ENCODE measurements at regions not wholly inside any gene's neighbourhood (a gene's known extent, or its start where the extent isn't known, plus 50 kb on each side); places are given as distances from the start of the nearest gene placed in this dataset.
A peak's percentile ranks its signal among the peaks of the same experiment; 100 is the strongest.
"Not testable (repeated sequence)": the region's sequence is repeated elsewhere in the genome, so short reads cannot be mapped to it uniquely, and the experiment has no call there.

- no peak overlapping the region for H3K4me3 ChIP-seq (ENCODE audit: low read depth, low read length)
- no peak for DNase-seq (ENCODE audit: low read depth)
- TF ChIP-seq CTCF (IDR thresholded peaks at IDR 0.05; ENCODE audit: insufficient read depth, low read depth, low read length, missing control alignments) = no peak
Observed at GRCh38 chr5:122661496-122662180, 113.2 kb upstream of the SNX2 start.

GRCh38 chr5:122665051-122665450 lies 109.8 kb upstream of the SNX2 start:
- H3K4me3 ChIP-seq (ENCODE audit: low read depth, low read length) = no peak overlapping the region
- TF ChIP-seq CTCF (IDR thresholded peaks at IDR 0.05; ENCODE audit: insufficient read depth, low read depth, low read length, missing control alignments) = no peak
- DNase-seq (ENCODE audit: low read depth) = no peak

- peak; percentile 5 for DNase-seq (ENCODE audit: low read depth)
Observed at GRCh38 chr5:122668552-122668951, 106.3 kb upstream of the SNX2 start.

GRCh38 chr5:122669709-122670108 lies 105.2 kb upstream of the SNX2 start:
- H3K4me3 ChIP-seq (ENCODE audit: low read depth, low read length); DNase-seq (ENCODE audit: low read depth): not testable (repeated sequence)

More at GRCh38 chr5:122668552-122668951, 106.3 kb upstream of the SNX2 start:
- H3K4me3 ChIP-seq (ENCODE audit: low read depth, low read length) = no peak overlapping the region
- TF ChIP-seq CTCF (IDR thresholded peaks at IDR 0.05; ENCODE audit: insufficient read depth, low read depth, low read length, missing control alignments) = no peak

GRCh38 chr5:122673343-122673742 lies 101.5 kb upstream of the SNX2 start:
- no peak for DNase-seq (ENCODE audit: low read depth)
- no peak overlapping the region for H3K4me3 ChIP-seq (ENCODE audit: low read depth, low read length)
- TF ChIP-seq CTCF (IDR thresholded peaks at IDR 0.05; ENCODE audit: insufficient read depth, low read depth, low read length, missing control alignments) = no peak

- DNase-seq (ENCODE audit: low read depth) = no peak
- H3K4me3 ChIP-seq (ENCODE audit: low read depth, low read length) = no peak overlapping the region
- TF ChIP-seq CTCF (IDR thresholded peaks at IDR 0.05; ENCODE audit: insufficient read depth, low read depth, low read length, missing control alignments) = no peak
Observed at GRCh38 chr5:122674385-122674784, 100.5 kb upstream of the SNX2 start.

- DNase-seq (ENCODE audit: low read depth) = no peak
- TF ChIP-seq CTCF (IDR thresholded peaks at IDR 0.05; ENCODE audit: insufficient read depth, low read depth, low read length, missing control alignments) = no peak
- H3K4me3 ChIP-seq (ENCODE audit: low read depth, low read length) = no peak overlapping the region
Observed at GRCh38 chr5:122680623-122681350, 94.1 kb upstream of the SNX2 start.

Measured in GM12865 (cell line).